Activated naive CD8-positive, alpha-beta T cell treated with anti-CD3 and anti-CD28 coated beads, Interleukin-2, amount 50 U/mL, for 16 hours (primary cell): ENCODE measurements at regions not wholly inside any gene's neighbourhood (a gene's known extent, or its start where the extent isn't known, plus 50 kb on each side); places are given as distances from the start of the nearest gene placed in this dataset.

Experiments used
- DNase-seq: peaks from one replicate; pipeline ENCODE4 v3.0.0-alpha.2; 2020; ENCODE audit warnings: low read depth, low spot score

- no peak for DNase-seq
Measured at GRCh38 chr1:98426092-98426491, 235.4 kb upstream of the SNX7 start.

DNA sequence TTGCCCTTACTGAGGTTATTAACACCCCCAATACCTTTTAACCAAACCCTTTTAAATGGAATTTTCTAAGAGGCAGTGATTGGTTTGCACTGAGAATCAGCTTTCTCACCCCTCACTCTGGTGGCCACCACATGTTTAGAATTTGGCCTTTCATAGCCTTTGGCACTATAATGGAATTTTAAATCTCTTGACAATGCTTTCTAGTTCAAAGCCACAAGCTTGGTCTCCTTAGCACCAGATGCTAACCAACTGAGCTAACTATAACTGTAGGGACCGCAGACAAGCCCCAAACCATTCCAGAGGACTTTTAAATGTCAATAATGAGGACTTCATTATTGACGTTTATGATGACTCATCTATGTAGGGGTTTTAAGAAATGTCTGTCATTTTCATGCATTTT lies 238.7 kb upstream of the SNX7 start:
- no peak for DNase-seq

DNA sequence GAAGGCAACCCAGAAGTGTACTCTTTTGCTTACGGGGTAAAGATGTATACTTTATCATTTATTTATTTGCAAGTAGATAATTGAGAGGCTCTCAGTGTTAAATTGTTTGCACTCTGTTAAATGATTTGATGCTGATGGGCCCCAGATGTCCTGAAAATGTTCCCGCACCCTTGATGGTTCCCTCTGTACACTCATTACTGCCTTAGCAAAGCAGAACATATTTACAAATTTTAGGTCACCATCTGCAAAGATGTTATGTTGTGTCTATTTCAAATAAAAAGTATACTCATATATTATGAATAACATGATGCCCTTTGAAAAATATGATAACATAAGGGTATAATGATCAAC lies 240.5 kb upstream of the SNX7 start:
- no peak for DNase-seq

DNA sequence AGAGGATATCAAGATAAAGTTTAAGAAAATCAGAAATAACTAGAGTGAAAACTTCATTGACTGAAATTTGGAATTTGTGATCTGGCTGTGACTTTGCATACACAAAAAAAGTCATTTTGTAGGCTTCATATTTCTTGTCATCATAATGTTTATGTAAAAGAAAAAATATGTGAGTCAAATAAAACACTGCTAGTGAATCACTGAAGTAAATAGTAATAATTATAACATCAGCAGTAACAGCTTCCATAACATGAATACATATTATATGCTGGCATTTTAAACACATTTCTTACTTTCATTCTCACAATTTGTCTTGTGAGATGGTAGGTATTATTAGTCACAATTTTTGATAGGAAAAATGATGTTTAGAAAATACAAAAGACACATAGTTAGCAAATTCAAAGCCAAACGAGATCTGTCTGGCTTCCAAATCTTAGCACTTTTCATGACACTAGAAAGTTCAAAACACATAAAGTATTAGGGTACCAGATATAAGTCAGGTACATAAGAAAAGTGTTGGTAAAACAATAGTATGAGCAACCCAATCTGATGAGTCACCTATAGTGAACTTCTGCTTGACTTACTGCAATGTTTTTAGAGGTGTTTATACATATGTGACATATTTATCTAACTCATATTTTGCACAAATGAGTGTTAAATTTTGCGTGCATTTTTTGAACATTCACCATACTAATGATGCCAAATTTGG lies 241.0 kb upstream of the SNX7 start:
- DNase-seq = no peak

DNA sequence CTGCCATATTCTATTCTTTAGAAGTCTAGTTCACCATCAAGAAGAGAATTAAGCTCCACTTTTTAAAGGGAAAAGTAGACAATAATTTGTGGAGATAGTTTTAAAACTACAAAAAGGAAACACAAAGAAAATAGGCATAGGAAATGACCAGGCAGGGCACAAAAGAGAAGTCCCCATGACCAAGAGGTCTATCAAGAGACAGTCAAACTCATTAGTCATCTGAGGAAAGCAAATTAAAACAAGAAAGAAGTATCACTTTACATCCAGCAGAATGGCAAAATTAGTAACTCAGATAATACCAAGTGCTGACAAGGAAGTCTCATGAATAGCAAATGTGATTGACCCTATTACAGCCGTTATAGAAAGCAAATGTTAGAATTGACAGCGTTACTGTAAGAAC lies 243.7 kb upstream of the SNX7 start:
- no peak for DNase-seq

- DNase-seq = no peak
Measured at GRCh38 chr1:98410082-98410481, 251.4 kb upstream of the SNX7 start.

DNA sequence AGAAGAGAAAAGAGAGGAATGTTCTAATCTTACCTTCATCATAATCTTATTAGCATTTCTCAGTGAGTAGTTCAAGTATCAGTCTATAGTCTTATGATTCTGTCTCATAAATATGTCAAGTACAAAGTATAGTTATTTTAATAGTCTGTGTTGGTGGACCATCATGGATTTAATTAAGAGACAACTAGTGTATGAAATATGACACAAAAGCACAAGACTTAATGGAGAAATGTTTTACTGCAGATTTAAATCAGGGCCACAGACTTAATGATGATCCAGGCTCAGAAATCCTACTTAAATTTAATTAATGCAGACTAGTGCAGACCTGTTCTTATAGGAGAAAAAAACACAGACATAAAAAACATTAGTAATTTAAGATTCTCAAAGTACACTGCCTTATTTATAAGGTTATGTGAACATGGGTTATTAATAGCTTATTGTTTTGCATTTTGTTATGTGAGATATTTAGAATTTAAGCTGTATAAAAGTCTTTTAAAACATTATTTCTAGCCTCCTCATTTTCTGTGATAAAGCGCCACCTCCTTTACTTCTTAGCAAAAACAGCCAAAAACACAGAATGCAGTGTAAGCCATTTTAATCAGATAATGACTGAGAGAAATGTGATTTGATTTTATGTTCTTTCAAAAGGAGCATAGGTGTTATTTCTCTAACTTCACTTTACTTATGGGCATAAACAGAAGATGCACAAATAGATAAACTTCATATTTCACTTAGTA lies 255.0 kb upstream of the SNX7 start:
- DNase-seq = no peak

GRCh38 chr1:98405581-98406074 lies 255.9 kb upstream of the SNX7 start:
- DNase-seq = no peak

DNA sequence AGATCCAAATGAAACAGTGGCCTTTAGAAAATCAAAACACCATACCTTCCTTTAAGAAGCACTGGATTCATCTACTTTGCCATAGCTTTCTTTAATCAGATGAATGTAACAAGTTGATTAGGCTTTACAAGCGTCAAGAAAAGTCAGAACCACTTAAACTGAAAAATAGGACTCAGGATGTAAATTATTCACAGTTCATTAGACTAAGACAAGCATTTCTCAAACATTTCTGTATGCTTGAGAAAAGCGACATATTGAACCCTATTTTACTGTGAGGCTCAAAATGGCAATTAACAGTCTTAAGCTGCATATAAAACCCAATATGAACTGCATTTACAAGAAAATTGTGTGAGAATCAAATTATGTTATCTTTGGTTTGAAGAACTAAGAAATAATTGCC lies 256.7 kb upstream of the SNX7 start:
- DNase-seq = no peak

GRCh38 chr1:98403963-98404480 lies 257.5 kb upstream of the SNX7 start:
- DNase-seq = no peak

DNA sequence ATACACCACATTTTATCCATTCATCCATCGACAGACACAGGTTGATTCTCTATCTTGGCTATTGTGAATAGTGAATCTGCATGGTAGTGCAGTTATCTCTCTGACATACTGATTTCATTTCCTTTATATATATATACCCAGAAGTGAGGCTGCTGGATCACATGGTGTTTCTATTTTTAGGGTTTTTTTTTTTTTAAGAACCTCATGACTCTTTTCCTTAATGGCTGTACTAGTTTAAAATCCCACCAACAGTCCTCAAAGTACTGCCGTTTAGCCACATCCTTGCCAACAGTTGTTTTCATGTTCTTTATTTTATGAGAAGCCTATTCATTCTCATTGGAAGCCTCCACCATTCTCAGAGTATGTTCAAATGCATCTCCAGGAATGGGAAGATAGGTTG lies 258.7 kb upstream of the SNX7 start:
- no peak for DNase-seq

GRCh38 chr1:98400446-98400845 lies 261.1 kb upstream of the SNX7 start:
- DNase-seq = no peak

GRCh38 chr1:98399218-98399617 lies 262.3 kb upstream of the SNX7 start:
- DNase-seq = no peak

DNA sequence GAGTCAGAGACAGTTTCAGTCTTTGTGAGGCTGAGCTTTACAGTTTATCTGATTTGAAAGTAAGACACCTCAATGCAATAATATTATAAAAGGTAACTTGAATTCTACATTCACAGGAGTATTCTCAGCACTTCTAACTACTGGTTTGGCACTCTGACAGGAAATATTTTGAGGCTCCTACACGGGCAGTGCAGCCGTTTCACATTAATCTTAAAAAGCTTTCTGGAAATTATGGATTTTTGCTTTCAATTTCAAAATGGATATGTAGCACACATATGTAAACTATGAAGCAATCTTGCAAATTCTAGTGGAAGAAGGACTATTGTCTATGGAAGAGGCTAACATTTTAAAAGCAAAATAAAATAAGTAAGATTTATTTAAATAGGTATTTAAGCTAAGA lies 262.9 kb upstream of the SNX7 start:
- DNase-seq = no peak

- DNase-seq = no peak
Measured at GRCh38 chr1:98398092-98398491, 263.4 kb upstream of the SNX7 start.

DNA sequence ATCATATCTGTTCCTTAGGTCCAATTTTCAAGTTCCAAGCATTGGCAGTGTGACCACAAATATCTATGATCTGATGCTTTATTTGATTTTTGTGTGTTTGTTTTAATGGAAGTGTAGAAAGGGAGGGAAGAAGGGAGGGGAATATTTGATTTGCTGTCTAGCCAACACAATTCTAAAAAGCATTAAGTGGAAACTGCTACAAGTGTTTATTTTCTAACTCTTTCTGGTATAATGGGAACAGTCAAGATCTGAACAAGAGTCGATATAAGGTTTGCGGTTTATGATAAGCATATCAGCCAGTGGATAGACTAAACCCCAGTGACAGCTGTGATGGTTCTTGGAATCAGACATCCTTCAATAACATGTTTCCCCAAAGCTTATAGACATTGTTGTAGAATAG lies 267.8 kb upstream of the SNX7 start:
- no peak for DNase-seq

- DNase-seq = no peak
Measured at GRCh38 chr1:98391175-98391574, 270.3 kb upstream of the SNX7 start.

- no peak for DNase-seq
Measured at GRCh38 chr1:98389809-98390208, 271.7 kb upstream of the SNX7 start.

GRCh38 chr1:98388441-98388840 lies 273.1 kb upstream of the SNX7 start:
- no peak for DNase-seq

DNA sequence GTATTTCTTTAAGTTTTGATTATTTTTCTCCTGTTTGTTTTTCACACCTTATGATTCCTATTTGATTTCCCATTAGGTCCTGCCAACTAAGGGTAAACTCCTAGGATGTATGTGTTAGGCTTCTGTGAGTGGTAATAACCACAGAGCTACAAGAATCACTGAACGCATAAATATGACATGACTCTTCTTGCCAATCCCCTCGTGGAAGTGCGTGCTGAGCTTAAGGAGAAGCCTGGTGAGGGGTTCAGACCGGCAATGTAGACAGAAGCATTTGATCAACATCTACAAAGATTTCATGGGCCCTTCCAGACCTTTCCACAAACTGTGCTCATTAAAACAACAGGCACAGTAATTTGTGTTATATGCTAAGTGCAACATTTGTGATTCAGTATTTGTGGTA lies 273.8 kb upstream of the SNX7 start:
- no peak for DNase-seq

DNA sequence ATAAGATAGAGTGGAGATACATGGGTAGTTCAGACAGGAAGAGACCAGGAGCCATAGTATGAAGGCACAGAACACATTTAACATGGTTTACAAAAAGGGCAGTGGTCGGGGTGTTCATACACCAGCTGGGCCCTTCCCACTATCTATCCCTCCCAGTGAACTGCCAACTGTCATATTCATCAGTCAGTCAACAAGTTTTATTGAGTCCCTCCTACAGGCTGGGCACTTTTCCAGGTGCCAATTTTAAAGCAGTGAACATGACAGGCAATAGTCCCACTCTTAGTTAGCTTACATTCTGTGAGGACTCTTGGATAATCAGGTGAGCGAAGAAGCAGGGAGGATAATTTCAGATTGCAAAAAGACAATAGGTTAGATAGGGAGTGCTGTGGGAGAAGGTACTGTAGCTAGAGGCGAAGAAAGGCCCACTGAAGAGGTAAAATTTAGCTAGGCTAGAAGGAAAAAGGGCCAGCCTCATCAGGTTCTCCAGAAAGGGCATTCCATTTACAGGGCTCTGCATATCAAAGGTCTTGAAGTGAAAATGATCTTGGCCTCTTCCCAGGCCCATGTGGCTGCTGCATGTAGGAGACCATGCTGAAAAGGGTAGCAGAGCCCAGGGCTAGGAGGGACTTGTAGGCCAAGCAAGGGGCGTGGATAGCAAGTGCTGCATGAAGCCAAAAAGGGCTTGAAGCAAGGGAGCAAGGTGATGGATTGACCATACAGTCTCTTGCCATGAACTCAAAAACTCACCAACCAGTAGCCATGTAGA lies 274.7 kb upstream of the SNX7 start:
- DNase-seq = no peak

GRCh38 chr1:98385652-98386051 lies 275.9 kb upstream of the SNX7 start:
- no peak for DNase-seq
